OCI-LY3 (cell line): ENCODE measurements at regions not wholly inside any gene's neighbourhood (a gene's known extent, or its start where the extent isn't known, plus 50 kb on each side); places are given as distances from the start of the nearest gene placed in this dataset.

Source experiments
- EZH2phosphoT487 ChIP-seq: fragments of 200-600 bp; shearing (Covaris generic); IDR thresholded peaks from 2 replicates; pipeline ENCODE4 v1.6.1; 2018; ENCODE audit warnings: antibody characterized with exemption, mixed run types, low read depth
- TF ChIP-seq, protein P1 (sequence below): fragments of 200-600, 300-600 bp; sonication (generic); IDR thresholded peaks from 2 replicates; pipeline ENCODE4 v1.5.1; 2014; ENCODE audit warnings: antibody characterized with exemption, low read length, low read depth

DNA sequence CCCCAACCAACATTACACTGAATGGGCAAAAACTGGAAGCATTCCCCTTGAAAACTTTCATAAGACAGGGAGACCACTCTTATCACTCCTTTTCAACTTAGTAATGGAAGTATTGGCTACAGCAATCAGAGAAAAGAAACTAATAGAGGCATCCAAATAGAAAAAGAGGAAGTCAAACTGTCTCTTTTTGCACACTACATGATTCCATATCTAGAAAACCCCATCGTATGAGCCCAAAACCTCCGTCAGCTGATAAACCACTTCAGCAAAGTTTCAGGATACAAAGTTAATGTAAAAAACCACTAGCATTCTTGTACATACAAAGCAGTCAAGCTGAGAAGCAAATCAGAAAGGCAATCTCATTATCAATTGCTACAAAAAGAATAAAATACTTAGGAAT, 580.4 kb upstream of the PTCHD4 start:
- TF ChIP-seq, protein P1, sequence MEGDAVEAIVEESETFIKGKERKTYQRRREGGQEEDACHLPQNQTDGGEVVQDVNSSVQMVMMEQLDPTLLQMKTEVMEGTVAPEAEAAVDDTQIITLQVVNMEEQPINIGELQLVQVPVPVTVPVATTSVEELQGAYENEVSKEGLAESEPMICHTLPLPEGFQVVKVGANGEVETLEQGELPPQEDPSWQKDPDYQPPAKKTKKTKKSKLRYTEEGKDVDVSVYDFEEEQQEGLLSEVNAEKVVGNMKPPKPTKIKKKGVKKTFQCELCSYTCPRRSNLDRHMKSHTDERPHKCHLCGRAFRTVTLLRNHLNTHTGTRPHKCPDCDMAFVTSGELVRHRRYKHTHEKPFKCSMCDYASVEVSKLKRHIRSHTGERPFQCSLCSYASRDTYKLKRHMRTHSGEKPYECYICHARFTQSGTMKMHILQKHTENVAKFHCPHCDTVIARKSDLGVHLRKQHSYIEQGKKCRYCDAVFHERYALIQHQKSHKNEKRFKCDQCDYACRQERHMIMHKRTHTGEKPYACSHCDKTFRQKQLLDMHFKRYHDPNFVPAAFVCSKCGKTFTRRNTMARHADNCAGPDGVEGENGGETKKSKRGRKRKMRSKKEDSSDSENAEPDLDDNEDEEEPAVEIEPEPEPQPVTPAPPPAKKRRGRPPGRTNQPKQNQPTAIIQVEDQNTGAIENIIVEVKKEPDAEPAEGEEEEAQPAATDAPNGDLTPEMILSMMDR: no peak
- TF ChIP-seq EZH2phosphoT487: no peak
